Skeletal muscle cell (primary cell): ENCODE measurements at regions not wholly inside any gene's neighbourhood (a gene's known extent, or its start where the extent isn't known, plus 50 kb on each side); places are given as distances from the start of the nearest gene placed in this dataset.

ENCODE experiments used
- DNase-seq: peaks from one replicate; pipeline ENCODE4 v3.0.0-alpha.2; 2010; ENCODE audit warnings: low read depth
- H3K4me3 ChIP-seq: 2 replicates; pipeline ENCODE4 v1.5.1; 2011; ENCODE audit warnings: low read depth, mild to moderate bottlenecking, control low read depth, low read length, moderate library complexity

DNA sequence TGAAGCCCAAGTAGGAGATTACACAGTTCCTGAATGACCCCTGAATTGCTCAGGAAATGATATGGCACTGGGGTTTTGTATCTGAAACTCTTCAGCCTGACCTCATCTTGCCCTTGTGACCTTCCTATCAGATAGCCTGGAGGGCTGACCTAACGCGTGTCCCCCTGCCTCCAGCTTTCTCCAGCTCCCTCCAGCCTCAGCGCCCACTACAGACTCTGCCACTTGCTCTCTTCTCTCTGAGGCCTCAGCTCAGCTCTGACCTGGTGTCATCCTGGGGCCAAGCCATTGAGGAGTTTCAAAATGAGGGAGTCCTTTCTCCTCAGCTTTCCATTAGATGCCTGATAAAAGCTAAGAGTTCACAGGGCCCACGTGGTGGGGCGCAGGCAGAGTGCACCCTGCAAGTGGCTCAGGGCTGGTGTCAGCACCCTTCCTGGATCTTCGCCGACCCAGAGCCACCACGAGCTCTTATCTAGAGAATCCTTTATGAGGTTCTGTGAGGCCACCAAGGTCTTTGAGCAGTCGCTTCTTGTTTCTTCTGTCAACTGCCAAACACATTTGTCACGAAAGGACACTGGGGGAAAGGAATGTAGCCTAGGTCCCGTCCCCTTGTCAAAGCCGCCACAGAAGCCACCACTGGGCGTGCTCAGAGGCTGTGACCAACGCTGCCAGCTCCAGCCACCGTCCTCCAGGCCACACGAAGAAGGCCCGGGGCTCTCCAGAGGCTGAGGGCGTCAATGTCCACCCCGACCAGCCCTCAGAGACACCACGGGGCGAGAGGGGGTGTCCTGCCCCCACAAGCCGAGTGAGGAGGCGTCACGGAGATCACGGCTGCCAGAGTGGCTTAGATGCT lies 131.3 kb upstream of the GPC1 start:
- DNase-seq = no peak

DNA sequence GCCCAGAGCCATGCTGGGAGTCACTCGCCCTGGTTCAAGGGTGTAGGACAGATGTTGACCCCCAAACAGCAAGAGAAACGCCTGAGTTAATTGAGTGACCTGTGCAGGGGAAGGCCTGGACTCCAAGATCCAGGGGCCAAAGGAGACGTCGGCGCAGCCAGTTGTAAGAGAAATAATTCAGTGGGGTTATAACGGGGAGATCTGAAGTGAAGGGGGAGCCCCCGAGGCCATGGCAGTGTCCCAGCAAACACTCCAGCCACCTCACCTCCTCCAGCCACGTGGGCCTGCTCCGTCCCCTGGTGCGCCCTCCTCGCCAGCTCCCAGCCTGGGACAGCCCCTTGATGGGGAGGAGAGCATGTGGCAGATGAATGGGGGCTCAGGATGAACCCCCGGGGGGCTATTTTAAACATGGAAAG lies 130.7 kb upstream of the GPC1 start:
- H3K4me3 ChIP-seq = no peak overlapping the region
- DNase-seq = no peak

More for the DNA sequence above, 131.3 kb upstream of the GPC1 start:
- no peak overlapping the region for H3K4me3 ChIP-seq

DNA sequence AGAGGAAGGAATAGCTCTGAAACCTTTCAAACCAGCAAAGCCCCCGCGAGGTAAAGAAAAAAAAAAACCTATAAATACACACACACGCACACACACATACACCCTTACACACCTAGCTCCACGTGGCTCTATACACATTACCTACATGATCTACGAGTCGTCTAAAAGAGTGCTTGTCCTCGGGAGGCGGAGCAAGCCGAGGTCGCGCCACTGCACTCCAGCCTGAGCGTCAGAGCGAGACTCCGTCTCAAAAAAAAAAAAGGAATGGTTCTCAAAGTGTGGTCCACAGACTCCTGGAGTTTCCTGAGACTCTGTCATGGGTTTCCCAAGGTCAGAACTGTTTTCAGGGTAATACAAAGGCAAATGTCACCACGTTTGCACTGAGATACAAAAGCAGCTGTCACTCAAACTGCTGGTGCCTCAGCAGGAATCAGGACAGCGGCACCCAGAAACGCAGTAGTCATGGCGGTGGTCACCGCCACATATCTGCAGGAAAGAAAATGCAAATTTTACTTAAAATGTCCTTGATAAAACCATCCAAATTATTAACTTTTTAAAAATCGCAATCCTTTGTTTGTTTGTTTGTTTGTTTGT lies 130.0 kb upstream of the GPC1 start:
- no peak overlapping the region for H3K4me3 ChIP-seq
- no peak for DNase-seq

- H3K4me3 ChIP-seq = no peak overlapping the region
Measured at GRCh38 chr2:240306185-240306584, 129.3 kb upstream of the GPC1 start.

GRCh38 chr2:240308111-240308651 lies 127.3 kb upstream of the GPC1 start:
- no peak overlapping the region for H3K4me3 ChIP-seq
- DNase-seq = no peak

More at GRCh38 chr2:240306185-240306584, 129.3 kb upstream of the GPC1 start:
- DNase-seq = no peak

DNA sequence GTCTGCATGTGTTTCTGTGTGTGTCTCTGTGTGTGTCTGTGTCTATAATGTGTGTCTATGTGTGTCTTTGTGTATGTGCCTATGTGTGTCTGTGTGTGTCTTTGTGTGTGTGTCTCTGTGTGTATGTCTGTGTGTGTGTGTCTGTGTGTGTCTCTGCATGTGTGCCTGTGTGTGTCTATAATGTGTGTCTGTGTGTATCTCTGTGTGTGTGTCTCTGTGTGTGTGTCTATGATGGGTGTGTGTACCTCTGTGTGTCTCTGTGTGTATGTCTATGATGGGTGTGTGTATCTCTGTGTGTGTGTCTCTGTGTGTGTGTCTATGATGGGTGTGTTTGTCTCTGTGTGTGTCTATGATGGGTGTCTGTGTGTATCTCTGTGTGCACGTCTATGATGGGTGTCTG lies 126.2 kb upstream of the GPC1 start:
- DNase-seq = no peak
- H3K4me3 ChIP-seq = no peak overlapping the region

GRCh38 chr2:240310201-240310600 lies 125.3 kb upstream of the GPC1 start:
- H3K4me3 ChIP-seq = no peak overlapping the region
- no peak for DNase-seq

GRCh38 chr2:240310645-240311044 lies 124.8 kb upstream of the GPC1 start:
- DNase-seq = no peak
- no peak overlapping the region for H3K4me3 ChIP-seq

DNA sequence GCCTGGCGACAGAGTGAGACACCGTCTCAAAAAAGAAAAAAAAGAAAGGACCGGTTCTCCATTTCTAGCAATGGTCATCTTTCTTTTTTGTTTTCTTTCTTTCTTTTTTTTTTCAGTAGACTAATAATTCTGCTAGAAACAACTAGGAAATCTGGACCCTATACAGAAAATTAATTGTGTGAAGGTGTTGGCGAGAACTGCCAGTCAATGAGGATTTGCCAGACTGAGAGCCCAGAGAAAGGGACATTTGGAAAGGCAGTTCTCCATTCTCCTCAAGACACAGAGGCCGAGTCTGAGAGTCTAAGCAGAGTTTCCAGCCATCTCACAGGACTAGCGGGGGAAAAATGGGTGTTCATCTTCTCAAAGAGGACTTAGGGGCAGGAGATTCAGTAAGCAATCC lies 123.6 kb upstream of the GPC1 start:
- DNase-seq = no peak

DNA sequence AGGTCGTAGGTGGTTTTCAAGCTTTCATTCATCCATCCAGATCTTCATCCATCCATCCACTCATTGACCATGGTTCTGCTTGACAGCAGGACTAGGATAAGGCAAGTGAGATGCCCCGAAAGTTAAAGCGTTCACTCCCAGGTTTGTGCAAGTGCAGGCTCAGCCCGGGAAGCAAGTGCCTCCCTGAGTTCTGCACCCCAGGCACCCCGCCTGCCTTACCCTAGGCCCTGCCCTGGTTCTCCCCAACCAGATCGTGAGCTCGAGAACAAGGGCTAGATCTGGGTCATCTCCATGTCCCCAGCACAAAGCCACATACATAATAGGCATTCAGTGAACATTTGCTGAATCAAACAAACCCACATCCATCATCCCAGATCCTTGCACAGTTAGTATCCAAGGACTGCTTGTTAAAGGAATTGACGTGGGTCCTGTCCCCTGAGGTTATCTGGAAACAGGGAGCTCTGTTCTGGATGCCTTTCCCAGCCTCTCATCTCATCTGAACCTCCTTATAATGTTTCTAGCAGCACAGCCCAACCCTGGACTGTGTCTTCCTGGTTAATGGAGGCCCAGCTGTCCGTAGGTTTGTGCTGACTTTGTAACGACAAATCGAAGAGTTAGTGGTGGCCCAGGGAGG lies 116.1 kb upstream of the GPC1 start:
- no peak overlapping the region for H3K4me3 ChIP-seq
- DNase-seq = peak; percentile 25

More for the DNA sequence above, 123.6 kb upstream of the GPC1 start:
- no peak overlapping the region for H3K4me3 ChIP-seq

DNA sequence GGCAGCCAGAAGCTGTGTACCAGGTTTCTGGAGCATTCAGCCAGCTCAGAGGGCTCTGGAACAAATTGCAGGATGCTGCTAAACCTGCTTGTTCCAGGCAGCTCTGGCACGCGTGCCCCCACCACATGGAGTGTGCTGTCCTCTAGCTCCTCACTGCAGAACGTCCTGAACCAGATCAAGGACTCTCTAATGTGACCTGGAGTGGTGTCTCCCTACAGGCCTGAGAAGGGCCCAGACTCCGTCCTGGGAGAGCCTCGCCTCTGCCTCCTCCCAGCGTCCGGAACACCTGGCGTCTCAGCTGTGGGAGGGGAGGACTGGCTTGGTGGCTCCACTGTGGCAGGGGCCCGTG lies 115.6 kb upstream of the GPC1 start:
- no peak overlapping the region for H3K4me3 ChIP-seq
- peak; percentile 14 for DNase-seq

DNA sequence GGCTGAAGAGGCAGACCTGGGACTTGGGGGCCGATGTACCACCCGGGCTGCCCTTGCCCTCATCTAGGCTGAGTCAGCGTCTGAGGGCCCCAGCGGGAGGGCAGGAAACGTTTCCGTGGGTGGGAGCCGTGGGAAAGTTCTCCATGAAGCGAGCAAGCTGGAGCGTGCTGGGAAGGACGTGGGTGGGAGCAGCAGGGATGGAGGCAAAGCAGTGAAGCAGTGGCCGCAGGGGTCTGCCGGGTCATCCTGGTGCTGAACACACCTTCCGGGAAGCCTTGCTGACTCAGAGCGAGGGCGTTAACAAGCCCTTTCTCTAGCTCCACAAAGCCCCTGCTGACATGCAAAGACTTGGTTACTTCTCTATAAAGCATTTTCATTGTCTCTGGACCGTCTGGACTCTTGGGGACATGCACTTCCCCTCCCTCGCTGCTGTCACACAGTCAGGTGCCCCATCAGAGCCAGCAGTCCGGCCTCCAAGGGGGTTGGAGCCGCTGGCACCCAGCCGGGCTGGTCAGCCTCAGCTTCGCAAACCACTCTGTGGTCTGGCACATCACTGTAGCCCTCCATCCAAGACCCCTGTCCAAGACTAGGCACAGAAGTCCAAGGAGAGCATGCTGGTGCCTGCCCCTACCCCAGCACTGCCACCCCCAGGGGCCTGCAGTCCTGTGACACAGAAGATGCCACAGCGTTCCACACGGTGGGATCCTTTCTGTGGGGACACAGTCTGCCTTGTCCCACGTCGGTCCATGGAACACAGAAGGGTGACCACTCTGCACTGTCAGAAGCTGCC lies 115.1 kb upstream of the GPC1 start:
- peak; percentile 89 for DNase-seq
- H3K4me3 ChIP-seq = no peak overlapping the region

DNA sequence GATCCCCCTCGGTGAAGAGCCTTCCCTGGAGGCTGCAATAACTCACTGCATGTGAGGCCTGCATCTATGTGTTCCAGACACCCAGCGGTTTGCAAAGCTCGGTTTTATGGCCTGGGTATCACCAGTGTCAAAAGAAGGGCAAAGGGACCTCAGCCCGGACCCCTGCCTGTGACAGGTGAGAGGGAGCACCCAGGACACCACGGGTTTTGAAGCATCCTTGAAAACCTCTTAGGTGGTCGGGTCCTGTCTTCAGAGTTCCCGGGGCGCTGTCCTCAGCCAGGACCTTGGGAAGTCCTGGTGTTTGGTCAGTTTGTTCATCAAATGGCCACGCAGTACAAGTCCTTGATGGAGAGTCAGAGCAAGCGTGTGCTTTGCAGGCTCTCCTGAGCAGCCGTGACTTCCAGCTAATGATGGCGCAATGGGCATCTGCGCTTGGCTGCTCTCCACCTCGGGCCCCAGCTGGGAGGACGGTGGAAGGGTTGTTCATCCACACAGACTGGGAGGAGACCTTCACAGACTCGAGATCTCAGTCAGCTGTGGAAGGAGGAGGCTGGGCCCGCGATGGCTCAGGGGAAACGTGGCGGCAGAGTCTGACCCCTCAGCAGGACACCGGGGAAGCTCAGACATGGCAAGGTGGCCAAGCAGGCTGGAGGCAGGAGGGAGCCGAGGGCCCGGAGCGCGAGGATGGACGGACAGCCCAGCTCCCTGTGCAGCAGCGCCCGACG lies 113.1 kb upstream of the GPC1 start:
- H3K4me3 ChIP-seq = no peak overlapping the region
- peak; percentile 13 for DNase-seq

DNA sequence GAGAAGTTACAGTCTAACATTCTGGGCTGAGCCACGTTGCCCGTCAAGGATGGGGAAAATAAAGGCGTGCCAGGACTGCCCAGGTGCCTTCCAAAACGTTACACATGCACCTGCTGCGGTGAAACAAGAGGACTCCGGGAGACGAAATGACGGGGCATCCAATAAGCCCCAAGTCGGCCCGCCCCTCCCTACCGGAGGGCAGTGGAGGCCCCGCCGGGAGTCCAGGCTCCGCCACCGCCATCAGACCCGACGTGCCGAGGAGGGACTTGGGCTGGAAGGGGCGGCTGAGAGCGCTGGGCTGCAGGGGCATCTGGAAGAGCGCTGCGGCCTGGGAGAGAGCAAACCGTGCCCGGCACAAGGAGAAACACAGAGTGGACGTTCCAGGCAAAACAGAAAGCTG lies 112.5 kb upstream of the GPC1 start:
- H3K4me3 ChIP-seq = no peak overlapping the region
- no peak for DNase-seq

DNA sequence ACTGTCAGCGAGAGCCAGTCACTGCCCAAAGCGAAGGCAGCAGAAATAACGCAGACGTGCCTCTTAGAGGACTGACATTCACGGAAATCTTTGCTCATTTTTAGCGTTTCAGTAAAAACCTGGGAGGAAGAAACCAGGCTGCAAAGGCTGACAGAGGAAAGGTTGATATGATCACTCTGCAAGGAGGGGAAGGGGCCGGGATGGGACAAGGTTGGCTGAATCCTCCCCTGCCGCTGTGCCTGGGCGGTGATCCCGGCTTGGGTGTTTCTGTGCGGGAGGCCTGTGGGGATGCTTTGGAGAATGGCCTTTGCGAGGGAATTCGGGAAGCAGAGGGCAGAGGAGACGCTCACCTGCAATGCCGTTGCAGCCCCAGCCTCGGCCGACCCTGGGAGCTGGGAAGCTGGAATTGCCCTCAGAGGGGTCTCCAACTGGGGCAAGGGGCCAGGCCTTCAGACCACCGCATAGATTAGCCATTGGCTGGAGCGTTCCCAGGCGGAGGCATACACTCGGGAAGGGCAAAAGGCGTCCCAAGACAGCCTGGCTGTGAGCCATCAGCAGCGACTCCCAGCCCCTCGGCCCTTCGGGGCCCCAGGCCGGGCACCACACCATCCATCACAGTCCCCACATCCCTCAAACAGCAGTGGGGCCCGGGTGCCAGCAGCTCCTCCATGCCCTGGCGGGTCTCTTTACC lies 111.7 kb upstream of the GPC1 start:
- H3K4me3 ChIP-seq = no peak overlapping the region
- no peak for DNase-seq

DNA sequence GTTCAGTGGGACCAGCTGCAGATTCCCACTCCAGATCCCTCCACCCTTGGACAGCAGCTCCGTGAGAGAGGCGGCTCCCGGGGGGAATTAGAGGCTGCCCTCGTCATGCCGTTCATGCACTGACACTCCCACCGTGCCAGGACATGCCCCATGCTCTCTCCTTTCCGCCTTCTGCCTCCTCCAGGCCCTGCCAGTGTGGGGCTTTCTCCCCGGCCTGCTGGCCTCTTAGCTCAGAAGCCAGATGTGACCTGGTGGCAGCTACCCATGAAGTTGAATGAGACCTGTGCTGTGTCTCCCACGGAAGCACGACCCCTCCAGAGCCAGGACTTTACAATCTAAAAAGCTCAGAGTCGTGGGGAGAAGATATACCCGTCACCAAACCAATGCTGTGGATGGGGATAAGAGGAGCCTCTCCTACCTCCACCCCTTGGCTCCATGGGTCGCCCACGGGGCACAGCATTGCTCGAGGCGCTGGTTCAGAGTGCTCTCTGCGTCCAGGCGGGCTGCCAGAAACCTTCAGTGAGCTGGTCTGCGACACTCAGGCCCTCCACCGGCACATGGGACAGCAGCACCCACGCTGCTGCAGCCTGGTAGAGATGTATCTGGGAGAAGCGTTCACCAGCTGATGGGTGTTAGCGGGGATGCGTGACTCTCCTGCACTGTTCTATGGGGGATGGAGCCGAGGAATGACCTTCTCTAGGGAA lies 111.0 kb upstream of the GPC1 start:
- no peak for DNase-seq
- no peak overlapping the region for H3K4me3 ChIP-seq

DNA sequence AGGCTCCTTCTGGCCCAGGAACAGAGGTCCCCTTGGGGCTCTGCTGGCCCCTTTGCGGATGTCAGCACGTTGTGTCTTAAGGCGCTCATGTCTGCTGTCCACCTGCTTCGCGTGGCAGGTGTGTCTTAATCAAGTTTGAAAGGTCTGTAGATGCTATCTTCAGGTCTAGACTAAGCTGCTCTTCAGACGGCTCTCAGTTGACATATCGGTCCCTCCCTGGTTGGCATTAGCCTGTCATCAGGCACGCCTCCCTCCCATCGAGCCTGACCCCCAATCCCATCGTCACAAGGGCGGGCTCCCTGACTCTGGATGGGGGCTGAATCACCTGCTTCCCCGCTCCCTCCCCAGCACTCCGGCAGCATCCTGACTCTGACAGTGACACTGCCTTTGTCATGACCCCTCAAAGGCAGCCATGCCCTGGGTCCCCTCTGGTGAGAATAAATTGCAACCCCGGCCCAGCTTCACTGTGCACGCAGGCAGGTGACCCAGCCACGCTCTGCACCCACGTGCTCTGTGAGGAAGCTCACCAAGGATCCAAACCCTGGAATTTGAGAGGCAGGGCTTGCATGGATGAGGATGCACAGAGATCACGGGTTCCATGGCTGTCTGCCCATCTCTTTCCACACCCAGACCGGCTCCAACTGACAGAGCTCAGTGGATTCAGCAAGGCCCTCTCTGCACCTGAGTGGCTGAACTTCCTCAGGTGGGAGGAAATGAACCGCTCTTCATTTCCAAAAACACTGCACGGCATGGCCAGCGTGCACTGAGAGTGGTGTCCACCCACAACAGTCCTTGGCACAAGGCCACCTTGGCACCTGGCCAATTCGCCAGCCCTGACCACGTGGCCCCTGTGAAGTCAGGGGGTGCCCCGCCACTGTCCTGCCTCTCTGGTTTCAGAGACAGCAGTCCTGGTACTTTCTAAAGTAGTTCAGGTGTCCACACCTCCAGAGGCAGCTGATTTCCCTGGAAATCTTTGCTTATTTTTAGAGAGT lies 110.2 kb upstream of the GPC1 start:
- H3K4me3 ChIP-seq = no peak overlapping the region
- no peak for DNase-seq
